ENCODE measurements at regions not wholly inside any gene's neighbourhood (a gene's known extent, or its start where the extent isn't known, plus 50 kb on each side); places are given as distances from the start of the nearest gene placed in this dataset.
"Not testable (repeated sequence)": the region's sequence is repeated elsewhere in the genome, so short reads cannot be mapped to it uniquely, and the experiment has no call there.

GRCh38 chr10:27413387-27413786, 90.7 kb upstream of the RAB18 start:
- no peak for DNase-seq
- H3K9me3 ChIP-seq (replicated peaks), result no peaks in the 10 kb centered on the region
- H3K4me3 ChIP-seq, result no peak overlapping the region
- no peaks in the 10 kb centered on the region for H3K27me3 ChIP-seq
- no peak overlapping the region for H3K27ac ChIP-seq
- no peaks in the 10 kb centered on the region for H3K36me3 ChIP-seq
- H3K4me1 ChIP-seq, result no peaks in the 10 kb centered on the region

GRCh38 chr10:27410153-27410552, 94.0 kb upstream of the RAB18 start:
- DNase-seq, result no peak
- no peak overlapping the region for H3K27ac ChIP-seq
- no peaks in the 10 kb centered on the region for H3K27me3 ChIP-seq

GRCh38 chr10:27407271-27407670, 96.8 kb upstream of the RAB18 start:
- DNase-seq, result no peak
- Histone ChIP-seq H3K27ac (no peak overlapping the region), H3K27me3 (no peaks in the 10 kb centered on the region), H3K36me3 (no peaks in the 10 kb centered on the region), H3K4me1 (no peaks in the 10 kb centered on the region), H3K9me3 (replicated peaks) (no peaks in the 10 kb centered on the region), H3K4me3 (no peak overlapping the region)

More at GRCh38 chr10:27410153-27410552, 94.0 kb upstream of the RAB18 start:
- no peak overlapping the region for H3K4me3 ChIP-seq
- no peaks in the 10 kb centered on the region for H3K9me3 ChIP-seq (replicated peaks)
- no peaks in the 10 kb centered on the region for H3K4me1 ChIP-seq
- no peaks in the 10 kb centered on the region for H3K36me3 ChIP-seq

GRCh38 chr10:27399871-27400270, 104.2 kb upstream of the RAB18 start:
- Histone ChIP-seq H3K36me3 (no peaks in the 10 kb centered on the region), H3K9me3 (replicated peaks) (no peaks in the 10 kb centered on the region), H3K4me1 (no peaks in the 10 kb centered on the region), H3K4me3 (no peak overlapping the region), H3K27ac (no peak overlapping the region), H3K27me3 (no peaks in the 10 kb centered on the region)
- no peak for DNase-seq

- no peaks in the 10 kb centered on the region for H3K36me3 ChIP-seq
- H3K27me3 ChIP-seq, result no peaks in the 10 kb centered on the region
- DNase-seq, result no peak
- no peak overlapping the region for H3K4me3 ChIP-seq
- H3K9me3 ChIP-seq (replicated peaks), result peaks cover 3% of the 10 kb centered on the region; the same call in 1 of the 2 replicates
- no peaks in the 10 kb centered on the region for H3K4me1 ChIP-seq
- H3K27ac ChIP-seq, result no peak overlapping the region
Observed at GRCh38 chr10:27393961-27394360, 110.1 kb upstream of the RAB18 start.

- Histone ChIP-seq H3K36me3 (no peaks in the 10 kb centered on the region), H3K9me3 (replicated peaks) (peaks cover 3% of the 10 kb centered on the region; the same call in 1 of the 2 replicates), H3K4me1 (no peaks in the 10 kb centered on the region), H3K4me3 (no peak overlapping the region), H3K27ac (no peak overlapping the region), H3K27me3 (no peaks in the 10 kb centered on the region)
- no peak for DNase-seq
Observed at GRCh38 chr10:27392606-27393005, 111.5 kb upstream of the RAB18 start.

- no peaks in the 10 kb centered on the region for H3K27me3 ChIP-seq
- no peaks in the 10 kb centered on the region for H3K4me1 ChIP-seq
- no peaks in the 10 kb centered on the region for H3K36me3 ChIP-seq
- peaks cover 3% of the 10 kb centered on the region; the same call in 1 of the 2 replicates for H3K9me3 ChIP-seq (replicated peaks)
- no peak overlapping the region for H3K27ac ChIP-seq
- no peak overlapping the region for H3K4me3 ChIP-seq
- no peak for DNase-seq
Observed at GRCh38 chr10:27391916-27392315, 112.2 kb upstream of the RAB18 start.

- no peak for DNase-seq
- Histone ChIP-seq H3K27me3 (no peaks in the 10 kb centered on the region), H3K4me3 (no peak overlapping the region), H3K9me3 (replicated peaks) (peaks cover 3% of the 10 kb centered on the region; the same call in 1 of the 2 replicates), H3K4me1 (no peaks in the 10 kb centered on the region), H3K27ac (no peak overlapping the region), H3K36me3 (no peaks in the 10 kb centered on the region)
Observed at GRCh38 chr10:27391325-27391724, 112.8 kb upstream of the RAB18 start.

GRCh38 chr10:27390681-27391080, 113.4 kb upstream of the RAB18 start:
- H3K36me3 ChIP-seq, result no peaks in the 10 kb centered on the region
- H3K4me3 ChIP-seq, result no peak overlapping the region
- H3K27me3 ChIP-seq, result no peaks in the 10 kb centered on the region
- peaks cover 3% of the 10 kb centered on the region; the same call in 1 of the 2 replicates for H3K9me3 ChIP-seq (replicated peaks)
- DNase-seq, result no peak
- H3K4me1 ChIP-seq, result no peaks in the 10 kb centered on the region
- no peak overlapping the region for H3K27ac ChIP-seq

GRCh38 chr10:27388761-27389399, 115.2 kb upstream of the RAB18 start:
- Histone ChIP-seq H3K4me1 (no peaks in the 10 kb centered on the region), H3K4me3 (no peak overlapping the region), H3K27ac (no peak overlapping the region), H3K36me3 (no peaks in the 10 kb centered on the region), H3K9me3 (replicated peaks) (peaks cover 8% of the 10 kb centered on the region), H3K27me3 (no peaks in the 10 kb centered on the region)
- no peak for DNase-seq

- DNase-seq, result no peak
- H3K9me3 ChIP-seq (replicated peaks), result peaks cover 5% of the 10 kb centered on the region; the same call in 1 of the 2 replicates
- H3K4me1 ChIP-seq, result no peaks in the 10 kb centered on the region
- H3K27me3 ChIP-seq, result peaks cover 4% of the 10 kb centered on the region; the same call in 1 of the 2 replicates
- no peak overlapping the region for H3K27ac ChIP-seq
- no peaks in the 10 kb centered on the region for H3K36me3 ChIP-seq
- H3K4me3 ChIP-seq, result no peak overlapping the region
Observed at GRCh38 chr10:27383595-27384542, 120.2 kb upstream of the RAB18 start.

GRCh38 chr10:27382176-27382575, 121.9 kb upstream of the RAB18 start:
- no peak overlapping the region for H3K27ac ChIP-seq

GRCh38 chr10:27380929-27381358, 123.2 kb upstream of the RAB18 start:
- H3K27ac ChIP-seq, result no peak overlapping the region
- H3K27me3 ChIP-seq, result peaks cover 4% of the 10 kb centered on the region; the same call in 1 of the 2 replicates
- H3K4me1 ChIP-seq, result no peaks in the 10 kb centered on the region
- no peaks in the 10 kb centered on the region for H3K36me3 ChIP-seq
- no peak overlapping the region for H3K4me3 ChIP-seq
- peaks cover 5% of the 10 kb centered on the region; the same call in 1 of the 2 replicates for H3K9me3 ChIP-seq (replicated peaks)
- DNase-seq, result no peak

More at GRCh38 chr10:27382176-27382575, 121.9 kb upstream of the RAB18 start:
- no peak for DNase-seq
- Histone ChIP-seq H3K9me3 (replicated peaks) (peaks cover 5% of the 10 kb centered on the region; the same call in 1 of the 2 replicates), H3K36me3 (no peaks in the 10 kb centered on the region), H3K4me1 (no peaks in the 10 kb centered on the region), H3K27me3 (peaks cover 4% of the 10 kb centered on the region; the same call in 1 of the 2 replicates), H3K4me3 (no peak overlapping the region)

GRCh38 chr10:27379041-27379440, 125.1 kb upstream of the RAB18 start:
- not testable (repeated sequence) for H3K4me3 ChIP-seq; DNase-seq; H3K36me3 ChIP-seq; H3K27ac ChIP-seq; H3K9me3 ChIP-seq (replicated peaks); H3K4me1 ChIP-seq; H3K27me3 ChIP-seq

- Histone ChIP-seq H3K27ac (no peak overlapping the region), H3K4me3 (no peak overlapping the region), H3K36me3 (no peaks in the 10 kb centered on the region), H3K27me3 (no peaks in the 10 kb centered on the region), H3K9me3 (replicated peaks) (no peaks in the 10 kb centered on the region), H3K4me1 (no peaks in the 10 kb centered on the region)
- no peak for DNase-seq
Observed at GRCh38 chr10:27373566-27374160, 130.4 kb upstream of the RAB18 start.

Measured in SJCRH30 (cell line).